ENCODE measurements at regions not wholly inside any gene's neighbourhood (a gene's known extent, or its start where the extent isn't known, plus 50 kb on each side); places are given as distances from the start of the nearest gene placed in this dataset.
"Not testable (repeated sequence)": the region's sequence is repeated elsewhere in the genome, so short reads cannot be mapped to it uniquely, and the experiment has no call there.

- not testable (repeated sequence) for H3K4me3 ChIP-seq (ENCODE audit: extremely low read depth, insufficient read depth, low read length, poor library complexity, severe bottlenecking); H3K36me3 ChIP-seq (ENCODE audit: control insufficient read depth, insufficient read depth, low read length); H3K4me1 ChIP-seq (ENCODE audit: control insufficient read depth, insufficient read depth, low read length, poor library complexity, severe bottlenecking); H3K9me3 ChIP-seq (ENCODE audit: control insufficient read depth, low read length); H3K27ac ChIP-seq (ENCODE audit: low read depth, low read length, severe bottlenecking)
- no CpG with 5 or more reads among the region's 5 CpGs for WGBS, 2 experiments (ENCODE audit: insufficient coverage in 2 of 2)
Measured at GRCh38 chr14:43256996-43257395, 1250.1 kb downstream of the FSCB start.

DNA sequence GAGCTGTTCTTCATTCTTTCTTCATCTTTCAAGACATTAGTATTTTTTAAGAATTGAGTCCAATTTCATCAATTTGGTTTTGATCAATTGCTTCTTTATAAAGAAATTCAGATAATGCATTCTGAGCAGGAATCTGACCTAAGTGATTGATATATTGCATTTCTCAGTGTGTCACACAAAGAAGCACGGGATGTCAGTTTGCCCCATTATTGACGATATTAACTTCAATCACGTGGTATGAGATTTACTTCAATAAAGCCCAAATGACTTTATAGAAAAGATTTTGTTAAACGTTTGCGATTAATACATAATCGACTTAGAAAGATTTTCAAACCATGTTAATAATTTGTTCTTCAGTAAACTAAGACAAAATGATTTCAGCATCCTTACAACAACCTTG is 1254.2 kb downstream of the FSCB start:
- Histone ChIP-seq H3K36me3 (ENCODE audit: control insufficient read depth, insufficient read depth, low read length) (no peaks in the 10 kb centered on the region), H3K4me3 (ENCODE audit: extremely low read depth, insufficient read depth, low read length, poor library complexity, severe bottlenecking) (no peak overlapping the region), H3K4me1 (ENCODE audit: control insufficient read depth, insufficient read depth, low read length, poor library complexity, severe bottlenecking) (no peaks in the 10 kb centered on the region), H3K9me3 (ENCODE audit: control insufficient read depth, low read length) (no peaks in the 10 kb centered on the region), H3K27ac (ENCODE audit: low read depth, low read length, severe bottlenecking) (no peak overlapping the region)
- 66 to 89% methylated on average over 2 to 3 of the region's 6 CpGs for WGBS, 2 experiments (ENCODE audit: insufficient coverage in 2 of 2)

DNA sequence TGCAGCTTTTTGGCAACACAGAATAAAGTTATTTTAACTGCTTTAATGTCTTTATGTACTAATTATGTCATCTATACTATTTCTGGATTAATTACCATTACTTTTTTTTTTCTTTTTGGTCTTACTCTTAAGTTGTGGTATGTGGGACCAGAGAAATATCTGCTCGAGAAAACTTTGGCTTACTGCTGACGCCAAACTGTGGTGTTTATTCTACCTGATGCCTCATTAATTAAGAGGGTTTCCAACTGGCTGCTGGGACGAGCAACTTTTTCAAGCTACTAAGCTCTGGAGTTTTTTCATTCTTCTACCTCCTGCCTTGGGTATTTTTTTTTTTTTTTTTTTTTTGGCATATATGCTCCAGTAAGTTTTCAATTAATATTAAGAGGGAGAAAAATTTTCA is 1257.5 kb downstream of the FSCB start:
- Histone ChIP-seq H3K36me3 (ENCODE audit: control insufficient read depth, insufficient read depth, low read length) (no peaks in the 10 kb centered on the region), H3K4me3 (ENCODE audit: extremely low read depth, insufficient read depth, low read length, poor library complexity, severe bottlenecking) (no peak overlapping the region), H3K9me3 (ENCODE audit: control insufficient read depth, low read length) (no peaks in the 10 kb centered on the region), H3K27ac (ENCODE audit: low read depth, low read length, severe bottlenecking) (no peak overlapping the region), H3K4me1 (ENCODE audit: control insufficient read depth, insufficient read depth, low read length, poor library complexity, severe bottlenecking) (no peaks in the 10 kb centered on the region)
- 93 to 100% methylated on average over 1 to 2 of the region's 3 CpGs for WGBS, 2 experiments (ENCODE audit: insufficient coverage in 2 of 2)

DNA sequence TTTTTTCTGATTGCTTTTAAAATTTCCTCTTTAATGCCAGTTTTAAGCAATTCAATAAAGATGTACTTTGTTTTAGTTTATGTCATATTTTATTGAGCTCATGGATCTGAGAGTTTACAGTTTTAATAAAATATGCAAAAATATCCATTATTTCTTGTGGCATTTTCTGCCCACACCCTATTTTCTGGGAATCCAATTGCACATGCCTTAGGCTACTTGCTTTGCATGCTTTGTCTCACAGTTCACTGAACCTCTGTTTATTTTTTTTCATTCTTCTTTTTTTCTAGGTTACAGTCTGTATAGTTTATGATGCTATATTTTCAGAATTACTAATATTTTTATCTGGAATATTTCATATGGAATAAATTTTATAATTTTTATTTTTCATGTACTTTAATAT is 1258.0 kb downstream of the FSCB start:
- H3K4me3 ChIP-seq (ENCODE audit: extremely low read depth, insufficient read depth, low read length, poor library complexity, severe bottlenecking) = no peak overlapping the region
- no peaks in the 10 kb centered on the region for H3K9me3 ChIP-seq (ENCODE audit: control insufficient read depth, low read length)
- H3K27ac ChIP-seq (ENCODE audit: low read depth, low read length, severe bottlenecking) = no peak overlapping the region
- no peaks in the 10 kb centered on the region for H3K36me3 ChIP-seq (ENCODE audit: control insufficient read depth, insufficient read depth, low read length)
- H3K4me1 ChIP-seq (ENCODE audit: control insufficient read depth, insufficient read depth, low read length, poor library complexity, severe bottlenecking) = no peaks in the 10 kb centered on the region

DNA sequence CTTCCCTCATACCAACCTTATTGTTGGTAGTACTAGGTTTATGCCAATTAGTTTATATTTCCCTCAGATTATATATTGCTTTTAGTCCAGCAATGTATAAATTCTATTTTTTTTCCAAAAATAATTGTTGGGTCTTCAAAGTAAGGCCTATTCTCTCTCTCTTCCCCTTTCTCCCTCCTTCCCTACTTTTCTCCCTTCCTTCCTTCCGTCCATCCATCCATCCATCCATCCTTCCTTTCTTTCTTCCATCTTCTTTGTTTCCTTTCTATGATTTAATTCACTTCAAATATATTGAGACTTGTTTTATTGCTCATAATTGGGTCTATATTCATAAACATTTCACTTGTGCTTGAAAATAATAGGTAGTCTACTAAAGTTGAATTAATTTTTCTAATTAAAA is 1259.2 kb downstream of the FSCB start:
- H3K36me3 ChIP-seq (ENCODE audit: control insufficient read depth, insufficient read depth, low read length) = no peaks in the 10 kb centered on the region
- no peaks in the 10 kb centered on the region for H3K9me3 ChIP-seq (ENCODE audit: control insufficient read depth, low read length)

GRCh38 chr14:43244142-43244625 is 1262.9 kb downstream of the FSCB start:
- WGBS, 2 experiments (ENCODE audit: insufficient coverage in 2 of 2) = 88% methylated on average over 1 of the region's 2 CpGs; no CpG with 5 or more reads in 1 of the 2 experiments
- H3K4me3 ChIP-seq (ENCODE audit: extremely low read depth, insufficient read depth, low read length, poor library complexity, severe bottlenecking) = no peak overlapping the region

More for the DNA sequence above, 1259.2 kb downstream of the FSCB start:
- 100% methylated on average over 1 of the region's 1 CpG; no CpG with 5 or more reads in 1 of the 2 experiments for WGBS, 2 experiments (ENCODE audit: insufficient coverage in 2 of 2)
- H3K4me1 ChIP-seq (ENCODE audit: control insufficient read depth, insufficient read depth, low read length, poor library complexity, severe bottlenecking) = no peaks in the 10 kb centered on the region
- H3K27ac ChIP-seq (ENCODE audit: low read depth, low read length, severe bottlenecking) = no peak overlapping the region
- no peak overlapping the region for H3K4me3 ChIP-seq (ENCODE audit: extremely low read depth, insufficient read depth, low read length, poor library complexity, severe bottlenecking)

DNA sequence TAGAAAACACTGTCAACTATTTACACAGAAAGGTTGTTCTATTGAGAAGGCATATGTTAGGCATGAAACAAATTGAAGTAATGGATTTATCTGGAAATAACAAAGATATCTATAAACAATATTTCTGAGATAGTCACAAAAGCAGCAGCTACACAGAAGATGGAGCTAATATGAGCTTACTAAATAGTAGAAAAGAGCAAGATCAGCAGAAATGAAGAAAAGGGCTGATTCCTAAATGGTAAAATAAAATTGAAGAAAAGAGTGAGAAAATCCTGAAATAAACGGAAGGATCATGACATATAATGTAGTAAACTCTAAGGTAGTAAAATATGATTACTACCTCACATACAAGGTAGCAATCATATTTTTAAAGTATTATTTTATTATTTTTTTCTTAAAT is 1263.9 kb downstream of the FSCB start:
- no CpG with 5 or more reads among the region's 1 CpG for WGBS, 2 experiments (ENCODE audit: insufficient coverage in 2 of 2)
- no peaks in the 10 kb centered on the region for H3K9me3 ChIP-seq (ENCODE audit: control insufficient read depth, low read length)
- H3K36me3 ChIP-seq (ENCODE audit: control insufficient read depth, insufficient read depth, low read length) = no peaks in the 10 kb centered on the region
- no peak overlapping the region for H3K4me3 ChIP-seq (ENCODE audit: extremely low read depth, insufficient read depth, low read length, poor library complexity, severe bottlenecking)
- no peaks in the 10 kb centered on the region for H3K4me1 ChIP-seq (ENCODE audit: control insufficient read depth, insufficient read depth, low read length, poor library complexity, severe bottlenecking)
- H3K27ac ChIP-seq (ENCODE audit: low read depth, low read length, severe bottlenecking) = no peak overlapping the region

More at GRCh38 chr14:43244142-43244625, 1262.9 kb downstream of the FSCB start:
- no peaks in the 10 kb centered on the region for H3K36me3 ChIP-seq (ENCODE audit: control insufficient read depth, insufficient read depth, low read length)
- no peak overlapping the region for H3K27ac ChIP-seq (ENCODE audit: low read depth, low read length, severe bottlenecking)
- H3K9me3 ChIP-seq (ENCODE audit: control insufficient read depth, low read length) = no peaks in the 10 kb centered on the region
- no peaks in the 10 kb centered on the region for H3K4me1 ChIP-seq (ENCODE audit: control insufficient read depth, insufficient read depth, low read length, poor library complexity, severe bottlenecking)

- Histone ChIP-seq H3K9me3 (ENCODE audit: control insufficient read depth, low read length) (no peaks in the 10 kb centered on the region), H3K36me3 (ENCODE audit: control insufficient read depth, insufficient read depth, low read length) (no peaks in the 10 kb centered on the region), H3K27ac (ENCODE audit: low read depth, low read length, severe bottlenecking) (no peak overlapping the region), H3K4me1 (ENCODE audit: control insufficient read depth, insufficient read depth, low read length, poor library complexity, severe bottlenecking) (no peaks in the 10 kb centered on the region), H3K4me3 (ENCODE audit: extremely low read depth, insufficient read depth, low read length, poor library complexity, severe bottlenecking) (no peak overlapping the region)
- WGBS, 2 experiments (ENCODE audit: insufficient coverage in 2 of 2) = no CpG with 5 or more reads among the region's 2 CpGs
Measured at GRCh38 chr14:43232261-43232660, 1274.8 kb downstream of the FSCB start.

- Histone ChIP-seq H3K36me3 (ENCODE audit: control insufficient read depth, insufficient read depth, low read length) (no peaks in the 10 kb centered on the region), H3K4me3 (ENCODE audit: extremely low read depth, insufficient read depth, low read length, poor library complexity, severe bottlenecking) (no peak overlapping the region), H3K4me1 (ENCODE audit: control insufficient read depth, insufficient read depth, low read length, poor library complexity, severe bottlenecking) (no peaks in the 10 kb centered on the region), H3K27ac (ENCODE audit: low read depth, low read length, severe bottlenecking) (no peak overlapping the region), H3K9me3 (ENCODE audit: control insufficient read depth, low read length) (no peaks in the 10 kb centered on the region)
- WGBS, 2 experiments (ENCODE audit: insufficient coverage in 2 of 2) = 60 to 63% methylated on average over 1 to 2 of the region's 2 CpGs
Measured at GRCh38 chr14:43215524-43215923, 1291.6 kb downstream of the FSCB start.

DNA sequence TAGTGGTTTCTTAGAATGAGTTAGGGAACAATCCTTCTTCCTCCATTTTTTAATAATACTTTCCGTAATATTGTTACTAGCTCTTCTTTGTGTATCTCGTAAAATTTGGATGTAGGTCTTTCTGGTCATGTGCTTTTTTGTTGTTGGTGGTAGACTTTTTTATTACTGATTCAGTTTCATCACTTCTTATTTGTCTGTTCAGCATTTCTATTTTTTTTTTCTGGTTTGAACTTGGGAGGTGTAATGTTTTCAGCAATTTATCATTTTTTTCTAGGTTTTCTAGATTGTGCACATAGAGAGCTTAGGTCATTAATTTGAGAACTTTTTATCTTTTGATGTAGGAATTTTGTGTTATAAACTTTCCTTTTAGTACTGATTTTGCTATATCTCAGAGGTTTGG is 1299.9 kb downstream of the FSCB start:
- Histone ChIP-seq H3K36me3 (ENCODE audit: control insufficient read depth, insufficient read depth, low read length) (no peaks in the 10 kb centered on the region), H3K27ac (ENCODE audit: low read depth, low read length, severe bottlenecking) (no peak overlapping the region)
- no CpG with 5 or more reads among the region's 2 CpGs for WGBS, 2 experiments (ENCODE audit: insufficient coverage in 2 of 2)

GRCh38 chr14:43204816-43205215 is 1302.3 kb downstream of the FSCB start:
- Histone ChIP-seq H3K9me3 (ENCODE audit: control insufficient read depth, low read length) (no peaks in the 10 kb centered on the region), H3K27ac (ENCODE audit: low read depth, low read length, severe bottlenecking) (no peak overlapping the region), H3K4me3 (ENCODE audit: extremely low read depth, insufficient read depth, low read length, poor library complexity, severe bottlenecking) (no peak overlapping the region), H3K4me1 (ENCODE audit: control insufficient read depth, insufficient read depth, low read length, poor library complexity, severe bottlenecking) (no peaks in the 10 kb centered on the region), H3K36me3 (ENCODE audit: control insufficient read depth, insufficient read depth, low read length) (no peaks in the 10 kb centered on the region)
- WGBS, 2 experiments (ENCODE audit: insufficient coverage in 2 of 2) = 40% methylated on average over 1 of the region's 2 CpGs; no CpG with 5 or more reads in 1 of the 2 experiments

More for the DNA sequence above, 1299.9 kb downstream of the FSCB start:
- no peak overlapping the region for H3K4me3 ChIP-seq (ENCODE audit: extremely low read depth, insufficient read depth, low read length, poor library complexity, severe bottlenecking)
- H3K4me1 ChIP-seq (ENCODE audit: control insufficient read depth, insufficient read depth, low read length, poor library complexity, severe bottlenecking) = no peaks in the 10 kb centered on the region
- H3K9me3 ChIP-seq (ENCODE audit: control insufficient read depth, low read length) = no peaks in the 10 kb centered on the region
